IPS-18a (cell line): ENCODE measurements at regions not wholly inside any gene's neighbourhood (a gene's known extent, or its start where the extent isn't known, plus 50 kb on each side); places are given as distances from the start of the nearest gene placed in this dataset.

Experiments
- H3K27ac ChIP-seq: one replicate; pipeline ENCODE4 v1.5.1; 2013; ENCODE audit warnings: low read length
- H3K27me3 ChIP-seq: one replicate; pipeline ENCODE4 v1.6.1; 2013; ENCODE audit warnings: mild to moderate bottlenecking, low read length; ENCODE audit not compliant: control insufficient read depth, insufficient read depth
- H3K36me3 ChIP-seq: one replicate; pipeline ENCODE4 v1.6.1; 2013; ENCODE audit warnings: low read depth, low read length; ENCODE audit not compliant: control insufficient read depth
- H3K4me1 ChIP-seq: one replicate; pipeline ENCODE4 v1.6.1; 2013; ENCODE audit warnings: low read depth, low read length; ENCODE audit not compliant: control insufficient read depth
- H3K4me3 ChIP-seq: one replicate; pipeline ENCODE4 v1.5.1; 2013; ENCODE audit warnings: low read length
- H3K9ac ChIP-seq: one replicate; pipeline ENCODE4 v1.6.1; 2013; ENCODE audit warnings: mild to moderate bottlenecking, low read length, moderate library complexity
- H3K9me3 ChIP-seq: one replicate; pipeline ENCODE4 v1.6.1; 2013; ENCODE audit warnings: low read depth, low read length; ENCODE audit not compliant: control insufficient read depth

DNA sequence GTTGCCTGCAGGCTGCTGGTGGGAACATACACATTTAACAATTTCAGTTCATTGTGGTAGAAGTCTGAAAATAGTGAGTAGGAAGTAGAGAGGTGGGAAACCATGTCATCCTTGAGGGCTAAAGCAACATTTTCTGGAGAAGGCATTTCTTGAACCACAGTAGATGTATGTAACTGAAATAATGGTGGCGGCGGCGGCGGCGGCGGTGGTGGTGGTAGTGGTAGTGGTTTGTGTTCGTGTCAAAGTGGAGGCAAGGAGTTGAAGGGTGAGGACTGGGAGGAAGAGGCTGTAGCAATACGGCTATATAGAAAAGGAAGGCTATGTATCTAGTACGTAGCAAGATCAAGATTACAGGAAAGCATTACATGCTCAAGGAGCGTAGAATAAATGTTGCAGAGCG is 1381.6 kb upstream of the TENM3 start:
- Histone ChIP-seq H3K4me1 (no peaks in the 10 kb centered on the region), H3K4me3 (no peak overlapping the region), H3K27me3 (no peaks in the 10 kb centered on the region)

GRCh38 chr4:180866933-180867643 is 1376.1 kb upstream of the TENM3 start:
- H3K4me1 ChIP-seq = no peaks in the 10 kb centered on the region
- no peaks in the 10 kb centered on the region for H3K36me3 ChIP-seq
- H3K4me3 ChIP-seq = no peak overlapping the region
- no peak overlapping the region for H3K27ac ChIP-seq
- no peak overlapping the region for H3K9ac ChIP-seq
- H3K9me3 ChIP-seq = no peaks in the 10 kb centered on the region
- H3K27me3 ChIP-seq = no peaks in the 10 kb centered on the region

More for the DNA sequence above, 1381.6 kb upstream of the TENM3 start:
- Histone ChIP-seq H3K9me3 (no peaks in the 10 kb centered on the region), H3K9ac (no peak overlapping the region), H3K27ac (no peak overlapping the region), H3K36me3 (no peaks in the 10 kb centered on the region)

DNA sequence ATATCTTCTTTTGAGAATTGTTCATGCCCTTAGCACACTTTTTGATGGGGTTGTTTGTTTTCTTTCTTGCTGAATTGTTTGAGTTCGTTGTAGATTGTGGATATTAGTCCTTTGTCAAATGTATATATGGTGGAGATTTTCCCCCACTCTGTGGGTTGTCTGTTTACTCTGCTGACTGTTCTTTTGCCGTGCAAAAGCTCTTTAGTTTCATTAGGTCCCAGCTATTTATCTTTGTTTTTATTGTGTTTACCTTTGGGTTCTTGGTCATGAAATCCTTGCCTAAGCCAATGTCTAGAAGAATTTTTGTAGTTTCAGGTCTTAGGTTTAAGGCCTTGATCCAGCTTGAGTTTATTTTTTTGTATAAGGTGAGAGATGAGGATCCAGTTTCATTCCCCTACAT is 1372.6 kb upstream of the TENM3 start:
- Histone ChIP-seq H3K9me3 (no peaks in the 10 kb centered on the region), H3K27ac (no peak overlapping the region), H3K36me3 (no peaks in the 10 kb centered on the region)

GRCh38 chr4:180898305-180898704 is 1344.9 kb upstream of the TENM3 start:
- no peak overlapping the region for H3K9ac ChIP-seq
- H3K27ac ChIP-seq = no peak overlapping the region
- no peak overlapping the region for H3K4me3 ChIP-seq
- H3K36me3 ChIP-seq = no peaks in the 10 kb centered on the region
- no peaks in the 10 kb centered on the region for H3K9me3 ChIP-seq
- no peaks in the 10 kb centered on the region for H3K27me3 ChIP-seq
- H3K4me1 ChIP-seq = no peaks in the 10 kb centered on the region

More for the DNA sequence above, 1372.6 kb upstream of the TENM3 start:
- Histone ChIP-seq H3K27me3 (no peaks in the 10 kb centered on the region), H3K4me1 (no peaks in the 10 kb centered on the region), H3K4me3 (no peak overlapping the region), H3K9ac (no peak overlapping the region)

- no peak overlapping the region for H3K27ac ChIP-seq
- H3K9me3 ChIP-seq = no peaks in the 10 kb centered on the region
- H3K36me3 ChIP-seq = no peaks in the 10 kb centered on the region
- no peaks in the 10 kb centered on the region for H3K27me3 ChIP-seq
- H3K4me1 ChIP-seq = no peaks in the 10 kb centered on the region
- no peak overlapping the region for H3K4me3 ChIP-seq
- H3K9ac ChIP-seq = no peak overlapping the region
These were observed 1342.4 kb upstream of the TENM3 start for GRCh38 chr4:180900781-180901180.

- H3K27ac ChIP-seq = no peak overlapping the region
- H3K4me3 ChIP-seq = no peak overlapping the region
- no peaks in the 10 kb centered on the region for H3K4me1 ChIP-seq
- no peaks in the 10 kb centered on the region for H3K27me3 ChIP-seq
- H3K9ac ChIP-seq = no peak overlapping the region
- H3K36me3 ChIP-seq = no peaks in the 10 kb centered on the region
- no peaks in the 10 kb centered on the region for H3K9me3 ChIP-seq
These were observed 1333.9 kb upstream of the TENM3 start for GRCh38 chr4:180909279-180909678.

DNA sequence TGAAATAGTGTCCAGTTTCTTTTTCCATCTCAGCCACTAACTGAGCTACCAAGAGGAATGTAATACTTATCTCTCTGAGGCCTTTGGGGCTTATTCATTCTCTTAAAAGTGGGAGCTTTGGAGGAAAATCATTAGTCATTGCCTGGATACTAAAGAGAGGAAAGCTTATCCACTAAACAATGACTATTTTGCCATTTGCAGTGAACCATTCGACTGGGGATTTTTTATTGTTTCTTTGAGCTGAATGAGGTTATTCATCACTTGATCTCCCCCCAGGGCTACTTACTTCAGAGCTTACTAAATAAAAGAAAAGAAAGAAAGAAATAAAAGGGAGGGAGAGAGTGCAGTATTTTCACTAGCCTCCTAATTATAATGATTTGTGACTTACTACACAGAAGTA is 1329.5 kb upstream of the TENM3 start:
- Histone ChIP-seq H3K36me3 (no peaks in the 10 kb centered on the region), H3K9me3 (no peaks in the 10 kb centered on the region), H3K9ac (no peak overlapping the region), H3K4me1 (no peaks in the 10 kb centered on the region), H3K27ac (no peak overlapping the region), H3K27me3 (no peaks in the 10 kb centered on the region), H3K4me3 (no peak overlapping the region)

DNA sequence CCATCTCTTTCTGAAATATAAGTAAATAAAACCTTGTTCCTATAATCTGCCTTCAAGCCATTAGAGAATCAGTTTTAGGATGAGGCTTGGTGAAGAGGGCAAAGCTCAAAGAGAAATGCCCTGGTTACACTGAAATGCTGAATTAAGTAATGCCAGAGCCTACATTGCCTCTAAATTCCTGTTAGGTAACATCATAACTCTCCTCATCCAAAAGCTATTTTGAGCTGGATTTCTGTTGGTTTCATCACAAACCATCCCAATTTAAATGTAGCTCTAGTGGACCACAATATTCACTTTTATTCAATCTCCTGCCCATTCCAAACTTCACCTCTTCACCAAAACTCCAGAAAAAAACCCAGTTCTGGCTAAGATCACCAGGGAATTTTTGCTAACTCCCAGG is 1319.7 kb upstream of the TENM3 start:
- peaks cover 13% of the 10 kb centered on the region for H3K4me1 ChIP-seq
- no peaks in the 10 kb centered on the region for H3K9me3 ChIP-seq
- no peaks in the 10 kb centered on the region for H3K27me3 ChIP-seq
- no peak overlapping the region for H3K27ac ChIP-seq
- no peaks in the 10 kb centered on the region for H3K36me3 ChIP-seq
- H3K4me3 ChIP-seq = no peak overlapping the region
- H3K9ac ChIP-seq = no peak overlapping the region

GRCh38 chr4:180925805-180926204 is 1317.4 kb upstream of the TENM3 start:
- Histone ChIP-seq H3K9ac (no peak overlapping the region), H3K4me1 (peaks cover 13% of the 10 kb centered on the region), H3K9me3 (no peaks in the 10 kb centered on the region), H3K36me3 (no peaks in the 10 kb centered on the region), H3K27me3 (no peaks in the 10 kb centered on the region), H3K27ac (no peak overlapping the region), H3K4me3 (no peak overlapping the region)

DNA sequence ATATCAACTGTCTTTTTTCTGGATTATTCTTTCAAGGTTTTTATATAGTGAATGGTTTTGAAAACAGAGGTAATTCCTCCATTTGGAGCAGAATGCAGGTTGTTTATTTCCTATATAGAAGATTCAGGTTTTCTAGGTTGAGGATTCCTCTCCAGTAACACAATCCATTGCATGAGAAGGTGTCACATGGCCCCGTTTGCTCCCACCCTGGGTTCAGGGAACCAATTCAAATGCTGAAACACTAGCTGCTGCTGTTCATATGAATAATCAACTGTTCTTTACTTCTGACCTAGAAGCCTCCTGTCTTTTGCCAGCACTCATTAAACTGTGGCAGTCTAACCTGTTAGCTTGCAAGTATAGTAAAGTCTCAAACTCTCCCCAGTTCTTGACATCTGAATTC is 1316.9 kb upstream of the TENM3 start:
- Histone ChIP-seq H3K9me3 (no peaks in the 10 kb centered on the region), H3K27ac (no peak overlapping the region), H3K36me3 (no peaks in the 10 kb centered on the region)

DNA sequence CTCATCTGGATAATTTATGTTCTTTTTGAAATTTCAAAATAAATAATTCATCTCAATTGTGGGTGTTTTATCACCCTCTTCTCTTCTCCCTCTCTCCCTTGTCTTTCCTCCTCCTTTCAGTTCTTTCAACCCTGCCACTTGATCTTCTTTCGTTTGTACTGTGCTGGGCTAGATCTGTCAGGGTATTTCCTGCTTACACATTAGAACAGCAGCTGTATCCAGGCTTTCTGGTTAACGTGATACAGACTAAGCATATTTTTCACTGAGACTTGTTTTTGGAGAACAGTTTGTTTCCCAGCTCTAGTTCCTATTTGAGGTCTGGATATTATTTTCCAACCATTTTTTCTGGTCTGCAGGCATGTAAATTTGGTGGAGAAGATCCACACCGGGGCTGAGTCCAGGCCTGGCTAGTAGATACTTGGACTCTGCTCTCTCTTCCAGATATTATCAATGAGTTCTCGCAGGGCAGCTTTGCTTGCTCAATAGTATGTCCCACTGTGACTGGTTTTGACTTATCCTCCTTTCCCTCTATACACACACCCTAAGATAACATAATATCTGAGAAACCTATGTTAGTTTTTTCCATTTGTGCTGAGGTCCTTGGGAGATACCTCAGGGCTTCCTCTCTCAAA is 1310.7 kb upstream of the TENM3 start:
- H3K9ac ChIP-seq = no peak overlapping the region
- H3K4me1 ChIP-seq = no peaks in the 10 kb centered on the region
- no peak overlapping the region for H3K4me3 ChIP-seq
- H3K36me3 ChIP-seq = no peaks in the 10 kb centered on the region
- H3K27ac ChIP-seq = no peak overlapping the region
- H3K9me3 ChIP-seq = no peaks in the 10 kb centered on the region
- H3K27me3 ChIP-seq = no peaks in the 10 kb centered on the region

More for the DNA sequence above, 1316.9 kb upstream of the TENM3 start:
- H3K27me3 ChIP-seq = no peaks in the 10 kb centered on the region
- peaks cover 13% of the 10 kb centered on the region for H3K4me1 ChIP-seq
- peak overlapping the region; percentile 9 for H3K4me3 ChIP-seq
- no peak overlapping the region for H3K9ac ChIP-seq

DNA sequence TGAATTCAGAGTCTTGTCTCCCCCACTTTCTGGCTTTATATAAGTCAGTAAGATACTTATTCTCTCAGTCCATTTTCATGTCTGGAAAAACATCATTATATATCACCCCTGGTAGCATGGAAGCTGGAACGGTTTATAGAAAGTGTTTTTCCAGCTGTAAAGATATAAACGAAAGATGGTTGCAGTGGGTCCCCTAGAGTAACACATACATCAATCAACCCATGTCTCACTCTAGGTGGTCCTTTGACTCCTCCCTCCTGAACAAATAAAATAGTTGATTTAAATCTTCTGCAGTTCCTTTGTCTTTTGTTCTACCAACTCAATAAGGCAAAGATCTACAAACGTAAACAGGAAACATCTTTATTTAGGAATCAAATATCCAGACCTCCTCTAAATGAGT is 1306.1 kb upstream of the TENM3 start:
- no peaks in the 10 kb centered on the region for H3K27me3 ChIP-seq
- H3K4me3 ChIP-seq = no peak overlapping the region
- no peak overlapping the region for H3K9ac ChIP-seq
- H3K27ac ChIP-seq = no peak overlapping the region
- H3K4me1 ChIP-seq = no peaks in the 10 kb centered on the region
- H3K9me3 ChIP-seq = no peaks in the 10 kb centered on the region
- no peaks in the 10 kb centered on the region for H3K36me3 ChIP-seq
